Stimulated activated CD4-positive, alpha-beta T cell treated with anti-CD3 and anti-CD28 coated beads, Interleukin-1b, Interleukin-23, amount 100 ng/mL, for 24 hours (primary cell): ENCODE measurements at regions not wholly inside any gene's neighbourhood (a gene's known extent, or its start where the extent isn't known, plus 50 kb on each side); places are given as distances from the start of the nearest gene placed in this dataset.
"Not testable (repeated sequence)": the region's sequence is repeated elsewhere in the genome, so short reads cannot be mapped to it uniquely, and the experiment has no call there.

Experiments used
- DNase-seq, 4 experiments: peaks; one replicate each; pipeline ENCODE4 v3.0.0-alpha.2; 2020; ENCODE audit warnings: low read depth in 4 of 4, low spot score in 1 of 4

DNA sequence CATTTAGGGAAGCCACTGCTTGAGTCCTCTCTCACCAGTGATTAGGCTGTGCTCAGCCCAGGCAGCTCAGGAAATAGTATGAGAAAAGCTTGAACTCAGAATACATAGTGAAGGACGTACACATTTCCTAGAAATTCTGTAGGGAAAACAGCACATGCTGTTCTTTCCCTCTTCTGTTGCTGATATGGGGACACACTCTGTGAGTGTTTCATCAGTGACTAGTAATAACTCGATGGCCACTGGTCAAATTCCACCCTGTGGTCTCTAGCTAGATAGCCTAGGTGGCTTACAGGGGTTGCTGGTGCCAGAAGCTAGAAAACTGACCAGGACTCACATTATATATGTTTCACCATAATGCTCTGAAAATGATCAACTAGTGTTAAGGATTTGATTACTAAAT, 259.8 kb upstream of the SOX4 start:
- DNase-seq = no peak

DNA sequence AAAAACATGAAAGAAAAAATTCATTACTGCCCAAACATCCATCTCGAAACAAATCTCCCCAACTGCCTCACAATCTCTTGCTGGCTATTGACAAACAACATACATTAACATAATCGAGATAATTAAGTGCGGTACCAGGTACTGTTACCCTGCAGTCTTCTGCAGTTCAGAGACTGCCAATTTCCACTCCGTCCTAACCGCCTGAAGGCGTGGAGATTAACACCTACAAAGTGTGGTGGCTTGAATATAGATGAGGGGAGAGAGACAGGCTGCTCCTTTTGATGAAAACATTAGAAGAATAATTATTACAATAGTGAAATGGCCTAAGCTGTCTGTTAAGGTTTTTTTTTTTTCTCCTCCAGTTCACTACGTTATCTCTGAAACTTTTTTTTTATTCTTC, 258.9 kb upstream of the SOX4 start:
- DNase-seq = no peak

DNA sequence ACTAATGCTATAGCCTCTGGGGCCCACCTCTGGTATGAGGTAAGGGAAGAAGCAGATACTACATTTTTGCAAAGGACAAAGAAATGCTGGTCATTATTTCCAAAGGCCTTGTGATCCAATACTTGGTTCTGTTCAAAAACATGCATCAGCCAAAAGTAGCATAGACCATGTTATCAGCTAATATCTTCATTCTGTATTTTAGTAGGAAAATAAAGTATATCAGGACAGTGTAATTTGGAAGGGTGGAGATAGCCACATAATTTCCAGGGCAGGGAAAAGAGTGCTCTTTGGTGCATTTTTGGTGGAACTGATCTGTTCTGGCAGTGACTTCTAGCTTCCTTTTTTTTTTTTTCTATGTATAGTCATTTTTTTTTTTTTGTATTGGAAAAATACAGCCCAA, 258.0 kb upstream of the SOX4 start:
- DNase-seq = no peak

DNA sequence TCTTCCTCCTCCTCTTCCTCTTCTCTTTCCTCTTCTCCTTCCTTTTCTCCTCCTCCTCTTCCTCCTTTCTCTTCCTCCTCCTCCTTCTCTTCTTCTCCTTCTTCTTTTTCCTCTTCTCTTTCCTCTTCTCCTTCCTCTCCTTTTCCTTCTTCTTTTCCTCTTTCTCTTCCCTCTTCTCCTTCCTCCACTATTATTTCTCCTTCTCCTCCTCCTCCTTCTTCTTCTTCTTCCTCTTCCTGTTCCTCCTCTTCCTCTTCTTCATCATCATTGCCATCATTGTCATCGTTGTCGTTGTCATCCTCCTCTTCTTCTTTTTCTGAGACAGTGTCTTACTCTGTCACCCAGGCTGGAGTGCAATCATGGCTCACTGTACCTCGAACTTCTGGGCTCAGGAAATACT, 256.3 kb upstream of the SOX4 start:
- no peak for DNase-seq

DNA sequence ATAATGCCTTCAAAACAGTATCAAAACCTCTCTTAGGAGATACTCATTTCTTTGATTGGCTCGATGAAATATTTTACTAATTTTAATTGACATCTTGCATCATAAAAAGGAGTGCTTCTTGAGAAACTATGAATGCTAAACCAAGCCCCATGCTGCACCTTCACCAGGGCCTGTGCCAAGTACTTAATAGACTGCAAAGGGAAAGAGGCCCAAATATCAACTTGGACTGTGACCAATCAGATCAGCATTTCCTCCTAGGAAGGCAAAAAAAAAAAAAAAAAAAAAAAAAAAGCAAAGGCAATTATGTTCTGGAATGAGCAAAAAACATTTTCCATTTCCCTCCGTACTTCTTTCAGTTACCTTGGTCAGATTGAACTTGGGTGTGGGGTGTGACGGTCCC, 253.0 kb upstream of the SOX4 start:
- no peak for DNase-seq

DNA sequence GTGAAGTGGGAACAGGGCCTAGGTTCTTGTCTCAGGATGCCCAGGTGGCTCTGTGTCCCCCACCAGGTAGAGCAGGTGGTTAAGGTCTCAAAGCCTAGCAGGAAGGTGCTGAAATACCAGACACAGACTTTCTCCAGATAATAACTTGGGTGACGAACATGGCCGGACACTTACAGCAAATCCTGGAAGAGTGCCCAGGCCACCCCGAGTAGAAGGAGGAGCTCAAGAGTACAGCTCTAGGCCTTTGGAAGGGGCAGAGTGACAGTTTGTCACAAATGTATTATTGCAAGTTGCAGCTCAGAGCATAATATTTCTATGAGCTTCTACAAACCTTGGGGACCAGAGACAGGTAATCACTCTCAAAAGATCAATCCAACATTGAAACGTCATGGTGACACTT, 251.6 kb upstream of the SOX4 start:
- DNase-seq = no peak

DNA sequence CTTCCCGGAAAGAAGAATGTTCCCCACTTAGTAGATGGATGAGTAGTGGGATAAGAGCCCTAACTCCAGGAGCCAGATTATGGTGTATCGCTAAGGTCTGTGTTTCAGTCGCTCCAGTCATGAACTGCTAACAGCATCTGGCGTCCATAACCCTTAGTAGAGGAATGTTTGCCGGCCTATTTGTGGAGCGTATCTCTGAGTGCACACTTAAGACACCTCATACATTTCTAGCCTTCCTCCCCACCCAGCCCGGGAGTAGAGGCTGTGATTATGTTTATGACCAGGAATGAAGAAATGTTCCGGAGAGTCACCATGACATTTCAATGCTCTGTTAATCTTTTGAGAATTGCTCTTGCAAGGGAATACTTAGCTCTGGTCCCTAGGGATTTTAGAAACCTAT, 251.1 kb upstream of the SOX4 start:
- no peak for DNase-seq

DNA sequence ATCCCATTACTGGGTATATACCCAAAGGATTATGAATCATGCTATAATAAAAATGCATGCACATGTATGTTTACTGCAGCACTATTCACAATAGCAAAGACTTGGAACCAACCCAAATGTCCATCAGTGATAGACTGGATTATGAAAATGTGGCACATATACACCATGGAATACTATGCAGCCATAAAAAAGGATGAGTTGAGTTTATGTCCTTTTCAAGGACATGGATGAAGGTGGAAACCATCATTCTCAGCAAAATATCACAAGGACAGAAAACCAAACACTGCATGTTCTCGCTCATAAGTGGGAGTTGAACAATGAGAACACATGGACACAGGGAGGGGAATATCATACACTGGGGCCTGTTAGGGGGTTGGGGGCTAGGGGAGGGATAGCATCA, 247.8 kb upstream of the SOX4 start:
- DNase-seq = not testable (repeated sequence)

DNA sequence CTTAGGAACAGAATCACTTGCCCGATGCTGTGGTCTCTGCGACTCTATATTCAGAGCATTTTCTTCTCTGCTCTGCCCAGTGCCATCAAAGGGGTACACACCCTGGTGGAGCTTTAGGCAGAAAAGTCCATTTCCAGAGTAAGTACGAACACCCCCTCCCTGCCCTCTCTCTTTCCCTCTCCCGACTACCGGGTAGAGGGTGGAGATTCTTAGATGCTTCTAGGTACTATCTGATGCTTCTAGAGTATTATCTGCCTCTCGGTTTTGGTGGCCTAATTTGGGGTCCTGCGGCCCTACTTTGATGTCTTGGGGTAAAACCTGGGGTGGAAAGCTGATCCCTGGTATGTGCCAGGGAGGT, 245.4 kb upstream of the SOX4 start:
- DNase-seq = no peak

DNA sequence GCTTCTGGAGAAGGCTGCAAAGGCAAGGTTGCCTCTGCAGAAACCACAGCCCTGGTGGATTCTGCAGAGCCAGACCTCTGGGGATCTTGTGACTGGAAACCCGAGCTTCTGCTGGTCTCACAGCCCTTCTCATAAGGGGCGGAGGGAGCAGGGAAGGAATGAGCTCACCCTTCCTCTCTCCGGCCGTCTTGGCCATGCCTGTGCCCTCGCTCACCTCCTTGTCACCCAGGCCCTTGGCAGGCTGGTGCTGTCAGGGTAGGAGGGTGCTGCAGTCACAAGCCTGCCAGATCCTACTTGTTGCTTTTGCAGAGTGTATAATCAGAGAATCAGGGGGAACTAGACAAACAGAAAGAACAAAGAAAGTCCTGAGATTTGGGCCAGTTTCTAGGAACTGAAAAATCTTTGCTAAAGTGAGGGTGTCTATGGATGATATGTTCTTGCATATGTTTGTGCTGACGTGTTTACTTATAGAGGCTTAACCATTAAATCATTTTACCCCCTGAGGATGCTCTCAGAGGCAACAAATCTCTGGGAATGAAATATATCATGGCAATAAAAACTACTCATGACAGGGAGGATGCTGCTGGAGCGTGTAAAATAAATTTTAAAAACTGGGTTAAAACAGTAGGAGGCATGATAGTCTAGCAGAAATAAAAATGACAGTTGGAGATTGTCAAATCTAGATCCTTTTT, 244.9 kb upstream of the SOX4 start:
- no peak for DNase-seq

DNA sequence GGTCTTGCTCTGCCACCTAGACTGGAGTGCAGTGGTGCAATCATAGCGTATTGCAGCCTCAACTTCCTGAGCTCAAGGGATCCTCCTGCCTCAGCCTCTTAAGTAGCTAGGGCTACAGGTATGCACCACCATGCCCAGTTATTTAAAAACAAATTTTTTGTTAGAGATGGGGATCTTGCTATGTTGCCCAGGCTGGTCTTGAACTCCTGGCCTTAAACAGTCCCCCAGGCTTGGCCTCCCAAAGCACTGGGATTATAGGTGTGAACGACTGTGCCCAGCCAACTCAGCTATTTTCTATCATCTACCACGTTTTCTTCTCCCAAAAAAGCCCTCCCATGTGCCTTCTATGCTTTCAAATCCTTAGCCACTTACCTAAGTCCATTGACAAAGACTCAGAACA, 243.7 kb upstream of the SOX4 start:
- DNase-seq = no peak

DNA sequence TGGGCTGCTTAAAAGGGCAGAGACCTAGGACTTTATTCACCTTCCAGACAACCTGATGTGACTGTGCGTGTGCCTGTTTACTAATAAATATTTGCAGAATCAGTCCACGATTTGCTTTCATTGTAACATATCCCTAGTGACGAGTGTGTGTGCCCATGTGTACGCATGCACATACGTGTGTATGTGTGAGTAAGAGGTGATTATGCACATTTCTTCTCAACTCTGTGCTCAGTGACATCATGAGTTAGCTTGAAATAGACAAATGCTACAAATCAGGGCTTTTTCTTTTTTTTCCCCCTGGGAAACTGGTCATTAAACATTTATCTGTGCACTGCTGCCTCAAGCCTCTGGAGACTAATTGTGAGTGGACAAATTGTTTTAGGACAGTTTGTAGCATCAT, 242.6 kb upstream of the SOX4 start:
- no peak for DNase-seq

DNA sequence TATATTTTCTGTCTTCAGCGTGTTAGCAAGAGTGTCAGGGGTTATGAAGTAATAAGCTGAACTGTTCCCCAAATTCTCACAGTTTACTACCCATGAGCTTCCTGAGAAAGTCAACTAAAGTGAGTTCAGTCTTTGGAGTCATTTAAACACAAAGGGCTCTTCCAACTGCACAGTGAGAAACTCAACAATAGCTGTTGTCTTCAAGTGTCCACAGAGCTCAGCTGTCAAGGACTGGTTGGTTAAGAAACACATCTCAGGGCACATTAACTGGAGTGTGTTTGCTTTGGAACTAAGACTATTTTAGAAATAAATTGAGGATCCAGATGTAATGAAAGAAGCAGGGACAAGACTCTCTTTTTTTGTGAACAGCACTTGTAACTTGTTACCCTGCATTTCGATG, 241.4 kb upstream of the SOX4 start:
- no peak for DNase-seq

DNA sequence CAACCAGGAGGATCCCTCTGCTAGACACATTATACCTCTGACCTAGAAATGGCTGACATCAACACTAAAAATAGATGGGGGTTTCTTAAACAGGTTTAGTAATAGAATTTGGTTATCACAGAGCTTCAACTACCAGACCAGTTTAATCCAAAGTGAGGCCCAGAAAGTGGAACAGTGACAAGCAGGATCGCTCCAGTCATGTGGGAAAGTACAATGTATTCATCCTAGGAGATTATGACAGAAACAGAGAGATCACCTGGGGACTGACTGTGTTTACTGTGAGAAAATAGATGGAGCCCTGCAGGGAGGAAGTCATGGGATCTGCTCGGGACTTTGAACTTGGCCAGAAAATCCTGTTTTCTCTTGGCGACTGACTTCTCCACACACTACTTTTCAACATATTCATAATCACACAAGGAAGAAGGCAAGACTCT, 238.7 kb upstream of the SOX4 start:
- no peak for DNase-seq

DNA sequence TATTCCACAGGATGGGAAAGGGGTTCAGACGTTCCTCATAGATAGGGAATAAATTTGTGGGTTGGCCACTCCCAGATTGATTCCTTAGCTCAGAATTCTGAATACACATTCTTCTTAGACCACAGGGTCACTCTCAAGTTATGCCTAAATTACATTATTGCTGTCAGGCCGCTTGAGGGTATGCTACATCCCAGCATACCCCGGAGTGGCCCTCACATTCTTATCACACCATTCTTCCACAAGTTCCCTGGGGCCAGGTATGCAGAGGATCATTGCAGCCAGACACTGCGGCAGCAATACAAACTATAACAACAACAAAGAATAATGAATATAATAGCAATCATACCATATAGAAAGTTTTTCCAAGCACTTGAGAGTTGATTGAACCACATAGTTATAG, 237.9 kb upstream of the SOX4 start:
- no peak for DNase-seq

DNA sequence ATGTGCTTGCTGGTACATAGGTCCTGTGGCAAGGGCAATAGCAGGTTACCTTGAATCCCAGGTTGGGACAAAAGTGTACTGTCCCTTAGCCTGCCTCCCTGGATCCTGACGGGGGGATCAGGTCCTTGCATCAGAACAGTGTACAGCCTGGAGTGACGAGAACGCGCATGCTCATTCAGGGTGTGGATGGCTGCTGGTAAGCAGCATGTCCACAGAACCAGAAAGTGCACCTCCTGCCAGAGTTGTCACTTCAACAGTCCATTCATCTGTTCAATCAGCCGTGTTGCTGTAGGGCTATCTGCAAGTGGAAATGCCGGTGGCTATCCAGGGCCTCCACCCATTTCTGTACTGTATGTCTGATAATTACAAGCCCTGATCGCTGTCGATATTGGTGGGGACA, 236.3 kb upstream of the SOX4 start:
- DNase-seq = no peak

DNA sequence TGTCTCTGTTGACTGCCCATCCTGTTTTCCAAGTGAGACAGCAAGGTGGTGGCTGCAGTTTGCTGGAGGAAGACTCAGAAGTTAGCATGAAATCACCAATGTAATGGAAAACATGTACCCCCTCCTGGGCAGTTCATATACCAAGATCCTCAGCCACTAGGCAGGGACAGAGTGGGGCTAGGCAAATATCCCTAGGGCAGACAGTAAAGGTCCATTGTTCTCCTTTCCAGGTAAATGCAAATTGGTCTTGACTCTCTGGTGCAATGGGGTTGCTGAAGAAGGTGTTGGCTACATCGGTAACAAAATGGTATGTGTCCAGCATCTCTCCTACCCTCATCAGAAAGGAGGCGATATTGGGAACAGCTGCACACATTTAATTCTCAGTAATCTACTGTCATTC, 233.6 kb upstream of the SOX4 start:
- no peak for DNase-seq

DNA sequence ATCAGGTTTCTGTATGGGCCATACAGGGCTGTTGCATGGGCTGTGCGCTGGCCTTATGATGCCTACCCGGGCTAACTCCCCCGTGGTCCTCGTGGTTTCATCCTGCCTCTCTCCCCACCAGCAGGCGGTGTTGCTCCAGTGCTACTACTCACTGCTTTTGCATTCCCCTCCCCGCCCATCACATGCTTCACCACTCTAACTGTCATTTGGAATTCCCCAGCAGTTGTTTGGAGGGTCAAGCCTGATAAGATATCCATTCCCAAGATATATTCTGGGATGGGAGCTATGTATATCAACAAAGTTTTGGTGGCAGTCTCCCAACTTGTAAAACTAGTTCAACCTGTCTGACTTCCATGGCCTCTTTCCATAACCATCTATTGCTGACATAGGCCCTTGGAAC, 233.2 kb upstream of the SOX4 start:
- no peak for DNase-seq

DNA sequence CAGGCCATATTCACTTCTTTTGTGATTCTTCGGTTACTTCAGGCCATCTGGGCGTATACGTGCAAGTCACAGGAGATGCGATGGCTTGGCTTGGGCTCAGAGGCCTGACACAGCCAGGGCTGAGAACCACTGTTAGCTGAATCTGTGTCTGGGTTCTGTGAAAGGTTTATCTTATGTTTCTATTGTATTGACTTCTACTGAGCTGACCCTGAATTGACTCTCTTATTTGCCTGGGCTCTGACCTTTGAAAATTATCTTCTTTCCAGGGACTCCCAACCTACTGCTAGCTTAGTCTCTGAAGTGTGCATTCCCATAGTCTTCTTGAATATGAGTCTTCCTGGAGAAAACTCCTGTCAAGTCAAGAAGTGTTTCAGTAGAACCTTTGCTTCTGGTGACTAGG, 226.4 kb upstream of the SOX4 start:
- DNase-seq = no peak

DNA sequence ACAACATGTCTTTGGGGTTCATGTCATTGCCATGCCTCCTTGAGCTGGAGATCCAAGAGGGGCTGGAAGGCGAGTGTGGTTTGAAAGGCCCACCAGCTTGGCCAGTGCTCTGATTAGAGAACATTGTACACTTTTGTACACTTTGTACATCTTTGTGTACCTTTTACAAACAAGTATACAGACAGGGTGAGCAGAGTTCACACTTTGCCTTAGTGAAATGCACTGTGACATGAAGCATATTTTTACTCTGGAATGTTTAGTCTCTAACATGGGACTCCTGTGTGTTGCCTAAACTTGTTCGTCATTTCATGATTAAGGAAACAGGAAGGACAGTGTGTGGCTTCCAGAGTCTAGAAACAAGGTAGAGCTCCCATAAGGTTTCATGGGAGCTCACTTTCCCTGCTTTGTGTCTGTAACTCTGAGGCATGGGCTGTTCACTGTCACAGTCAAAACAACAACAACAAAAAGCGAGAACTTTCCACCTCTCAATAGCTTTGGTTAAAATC, 225.8 kb upstream of the SOX4 start:
- no peak for DNase-seq

DNA sequence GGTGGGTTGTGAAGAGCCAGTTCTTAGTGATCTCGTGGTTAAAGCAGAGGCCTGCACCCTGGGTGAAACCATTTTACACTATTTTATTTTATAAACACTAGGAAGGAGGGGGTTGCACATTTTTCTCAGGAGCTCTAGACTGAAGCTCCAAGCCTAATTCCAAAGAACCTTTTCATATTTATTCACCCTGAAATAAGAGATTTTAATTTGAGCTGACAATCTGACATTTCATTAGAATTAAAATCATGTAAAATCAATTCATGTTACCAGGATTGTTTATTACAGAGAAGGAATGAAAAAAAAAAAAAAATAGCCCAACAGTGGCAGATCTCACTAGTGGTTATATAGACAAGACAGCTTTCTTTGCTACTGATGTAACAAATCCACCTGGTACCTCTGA, 222.5 kb upstream of the SOX4 start:
- DNase-seq = no peak

DNA sequence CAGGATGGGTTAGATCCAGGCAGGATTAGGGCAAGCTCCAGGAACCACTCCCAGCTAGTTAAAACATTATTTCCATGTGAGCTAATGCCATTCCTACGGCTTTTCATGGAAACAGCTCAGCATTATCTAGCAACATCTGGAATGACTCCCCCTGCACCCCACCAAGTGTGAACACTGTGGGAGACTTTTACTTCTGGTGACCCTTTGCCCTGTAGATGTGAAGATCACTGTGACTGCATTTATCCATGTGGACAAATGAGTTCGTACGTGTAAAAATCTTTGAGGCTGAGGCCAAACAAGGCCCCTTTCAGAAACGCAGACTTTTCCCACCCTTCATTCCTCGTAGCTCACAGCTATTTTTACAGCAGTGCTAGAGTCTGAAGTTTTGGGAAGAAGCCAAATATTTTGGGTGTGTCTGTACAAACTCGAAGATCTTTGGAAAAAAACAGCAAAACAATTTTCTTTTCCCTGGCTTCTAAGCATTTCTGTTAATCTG, 221.8 kb upstream of the SOX4 start:
- DNase-seq = no peak
